H1 (cell line): ENCODE measurements at regions not wholly inside any gene's neighbourhood (a gene's known extent, or its start where the extent isn't known, plus 50 kb on each side); places are given as distances from the start of the nearest gene placed in this dataset.

ENCODE experiments used
- HDAC6 ChIP-seq: IDR thresholded peaks from one replicate; pipeline ENCODE4 v1.7.1; 2012; ENCODE audit warnings: low read depth, mild to moderate bottlenecking, inconsistent platforms, low read length, moderate library complexity
- JUN ChIP-seq: IDR thresholded peaks from 2 replicates; pipeline ENCODE4 v1.6.1; 2011; ENCODE audit warnings: low read depth, mild to moderate bottlenecking, improper control_type of control experiment, low read length
- TAF1 ChIP-seq: IDR thresholded peaks from 2 replicates; pipeline ENCODE4 v1.6.1; 2011; ENCODE audit warnings: mild to moderate bottlenecking, low read depth, low read length
- TAF7 ChIP-seq: optimal IDR thresholded peaks from 2 replicates; pipeline ENCODE3; 2011; ENCODE audit warnings: low read depth, mild to moderate bottlenecking, inconsistent platforms, low read length, moderate library complexity, borderline replicate concordance
- TF ChIP-seq, protein P1 (sequence below): IDR thresholded peaks from 2 replicates; pipeline ENCODE4 v1.6.1; 2012; ENCODE audit warnings: low read length, inconsistent platforms
- TF ChIP-seq, protein P2 (sequence below): fragments of 300-600 bp; sonication (generic); IDR thresholded peaks from 2 replicates; pipeline ENCODE4 v1.7.1; 2012; ENCODE audit warnings: low read length, moderate library complexity, mild to moderate bottlenecking, inconsistent platforms; ENCODE audit not compliant: insufficient replicate concordance

DNA sequence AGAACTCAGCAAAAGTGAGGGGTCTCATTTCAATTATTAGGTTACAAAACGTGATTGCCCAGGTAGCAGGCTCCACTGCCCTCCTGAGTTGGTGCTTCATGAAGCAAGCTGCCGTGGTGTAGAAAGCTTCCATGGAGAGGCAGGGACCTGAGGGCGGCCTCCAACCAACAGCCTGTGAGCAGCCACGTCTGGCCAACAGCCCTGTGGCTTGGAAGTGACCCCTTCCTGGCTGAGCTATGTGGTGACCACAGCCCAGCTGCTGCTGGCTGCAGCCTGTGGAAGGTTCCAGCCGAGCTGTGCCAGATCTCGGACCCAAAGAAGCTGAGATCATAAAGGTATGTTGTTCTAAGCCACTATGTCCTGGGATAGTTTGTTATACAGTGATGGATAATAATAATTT, 122.5 kb upstream of the KLF6 start (continued):
- TF ChIP-seq, protein P1, sequence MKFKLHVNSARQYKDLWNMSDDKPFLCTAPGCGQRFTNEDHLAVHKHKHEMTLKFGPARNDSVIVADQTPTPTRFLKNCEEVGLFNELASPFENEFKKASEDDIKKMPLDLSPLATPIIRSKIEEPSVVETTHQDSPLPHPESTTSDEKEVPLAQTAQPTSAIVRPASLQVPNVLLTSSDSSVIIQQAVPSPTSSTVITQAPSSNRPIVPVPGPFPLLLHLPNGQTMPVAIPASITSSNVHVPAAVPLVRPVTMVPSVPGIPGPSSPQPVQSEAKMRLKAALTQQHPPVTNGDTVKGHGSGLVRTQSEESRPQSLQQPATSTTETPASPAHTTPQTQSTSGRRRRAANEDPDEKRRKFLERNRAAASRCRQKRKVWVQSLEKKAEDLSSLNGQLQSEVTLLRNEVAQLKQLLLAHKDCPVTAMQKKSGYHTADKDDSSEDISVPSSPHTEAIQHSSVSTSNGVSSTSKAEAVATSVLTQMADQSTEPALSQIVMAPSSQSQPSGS, result no peak
- no peak for TF ChIP-seq TAF7
- no peak for TF ChIP-seq JUN
- TF ChIP-seq, protein P2, sequence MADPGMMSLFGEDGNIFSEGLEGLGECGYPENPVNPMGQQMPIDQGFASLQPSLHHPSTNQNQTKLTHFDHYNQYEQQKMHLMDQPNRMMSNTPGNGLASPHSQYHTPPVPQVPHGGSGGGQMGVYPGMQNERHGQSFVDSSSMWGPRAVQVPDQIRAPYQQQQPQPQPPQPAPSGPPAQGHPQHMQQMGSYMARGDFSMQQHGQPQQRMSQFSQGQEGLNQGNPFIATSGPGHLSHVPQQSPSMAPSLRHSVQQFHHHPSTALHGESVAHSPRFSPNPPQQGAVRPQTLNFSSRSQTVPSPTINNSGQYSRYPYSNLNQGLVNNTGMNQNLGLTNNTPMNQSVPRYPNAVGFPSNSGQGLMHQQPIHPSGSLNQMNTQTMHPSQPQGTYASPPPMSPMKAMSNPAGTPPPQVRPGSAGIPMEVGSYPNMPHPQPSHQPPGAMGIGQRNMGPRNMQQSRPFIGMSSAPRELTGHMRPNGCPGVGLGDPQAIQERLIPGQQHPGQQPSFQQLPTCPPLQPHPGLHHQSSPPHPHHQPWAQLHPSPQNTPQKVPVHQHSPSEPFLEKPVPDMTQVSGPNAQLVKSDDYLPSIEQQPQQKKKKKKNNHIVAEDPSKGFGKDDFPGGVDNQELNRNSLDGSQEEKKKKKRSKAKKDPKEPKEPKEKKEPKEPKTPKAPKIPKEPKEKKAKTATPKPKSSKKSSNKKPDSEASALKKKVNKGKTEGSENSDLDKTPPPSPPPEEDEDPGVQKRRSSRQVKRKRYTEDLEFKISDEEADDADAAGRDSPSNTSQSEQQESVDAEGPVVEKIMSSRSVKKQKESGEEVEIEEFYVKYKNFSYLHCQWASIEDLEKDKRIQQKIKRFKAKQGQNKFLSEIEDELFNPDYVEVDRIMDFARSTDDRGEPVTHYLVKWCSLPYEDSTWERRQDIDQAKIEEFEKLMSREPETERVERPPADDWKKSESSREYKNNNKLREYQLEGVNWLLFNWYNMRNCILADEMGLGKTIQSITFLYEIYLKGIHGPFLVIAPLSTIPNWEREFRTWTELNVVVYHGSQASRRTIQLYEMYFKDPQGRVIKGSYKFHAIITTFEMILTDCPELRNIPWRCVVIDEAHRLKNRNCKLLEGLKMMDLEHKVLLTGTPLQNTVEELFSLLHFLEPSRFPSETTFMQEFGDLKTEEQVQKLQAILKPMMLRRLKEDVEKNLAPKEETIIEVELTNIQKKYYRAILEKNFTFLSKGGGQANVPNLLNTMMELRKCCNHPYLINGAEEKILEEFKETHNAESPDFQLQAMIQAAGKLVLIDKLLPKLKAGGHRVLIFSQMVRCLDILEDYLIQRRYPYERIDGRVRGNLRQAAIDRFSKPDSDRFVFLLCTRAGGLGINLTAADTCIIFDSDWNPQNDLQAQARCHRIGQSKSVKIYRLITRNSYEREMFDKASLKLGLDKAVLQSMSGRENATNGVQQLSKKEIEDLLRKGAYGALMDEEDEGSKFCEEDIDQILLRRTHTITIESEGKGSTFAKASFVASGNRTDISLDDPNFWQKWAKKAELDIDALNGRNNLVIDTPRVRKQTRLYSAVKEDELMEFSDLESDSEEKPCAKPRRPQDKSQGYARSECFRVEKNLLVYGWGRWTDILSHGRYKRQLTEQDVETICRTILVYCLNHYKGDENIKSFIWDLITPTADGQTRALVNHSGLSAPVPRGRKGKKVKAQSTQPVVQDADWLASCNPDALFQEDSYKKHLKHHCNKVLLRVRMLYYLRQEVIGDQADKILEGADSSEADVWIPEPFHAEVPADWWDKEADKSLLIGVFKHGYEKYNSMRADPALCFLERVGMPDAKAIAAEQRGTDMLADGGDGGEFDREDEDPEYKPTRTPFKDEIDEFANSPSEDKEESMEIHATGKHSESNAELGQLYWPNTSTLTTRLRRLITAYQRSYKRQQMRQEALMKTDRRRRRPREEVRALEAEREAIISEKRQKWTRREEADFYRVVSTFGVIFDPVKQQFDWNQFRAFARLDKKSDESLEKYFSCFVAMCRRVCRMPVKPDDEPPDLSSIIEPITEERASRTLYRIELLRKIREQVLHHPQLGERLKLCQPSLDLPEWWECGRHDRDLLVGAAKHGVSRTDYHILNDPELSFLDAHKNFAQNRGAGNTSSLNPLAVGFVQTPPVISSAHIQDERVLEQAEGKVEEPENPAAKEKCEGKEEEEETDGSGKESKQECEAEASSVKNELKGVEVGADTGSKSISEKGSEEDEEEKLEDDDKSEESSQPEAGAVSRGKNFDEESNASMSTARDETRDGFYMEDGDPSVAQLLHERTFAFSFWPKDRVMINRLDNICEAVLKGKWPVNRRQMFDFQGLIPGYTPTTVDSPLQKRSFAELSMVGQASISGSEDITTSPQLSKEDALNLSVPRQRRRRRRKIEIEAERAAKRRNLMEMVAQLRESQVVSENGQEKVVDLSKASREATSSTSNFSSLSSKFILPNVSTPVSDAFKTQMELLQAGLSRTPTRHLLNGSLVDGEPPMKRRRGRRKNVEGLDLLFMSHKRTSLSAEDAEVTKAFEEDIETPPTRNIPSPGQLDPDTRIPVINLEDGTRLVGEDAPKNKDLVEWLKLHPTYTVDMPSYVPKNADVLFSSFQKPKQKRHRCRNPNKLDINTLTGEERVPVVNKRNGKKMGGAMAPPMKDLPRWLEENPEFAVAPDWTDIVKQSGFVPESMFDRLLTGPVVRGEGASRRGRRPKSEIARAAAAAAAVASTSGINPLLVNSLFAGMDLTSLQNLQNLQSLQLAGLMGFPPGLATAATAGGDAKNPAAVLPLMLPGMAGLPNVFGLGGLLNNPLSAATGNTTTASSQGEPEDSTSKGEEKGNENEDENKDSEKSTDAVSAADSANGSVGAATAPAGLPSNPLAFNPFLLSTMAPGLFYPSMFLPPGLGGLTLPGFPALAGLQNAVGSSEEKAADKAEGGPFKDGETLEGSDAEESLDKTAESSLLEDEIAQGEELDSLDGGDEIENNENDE, result no peak
- no peak for TF ChIP-seq HDAC6
- no peak for TF ChIP-seq TAF1
